A549 (cell line): ENCODE measurements at regions not wholly inside any gene's neighbourhood (a gene's known extent, or its start where the extent isn't known, plus 50 kb on each side); places are given as distances from the start of the nearest gene placed in this dataset.

Experiments
- CBX8 ChIP-seq: fragments of 200-600 bp; sonication (generic); IDR thresholded peaks from 2 replicates; pipeline ENCODE4 v1.6.1; 2016
- CHD2 ChIP-seq: fragments of 150-350 bp; IDR thresholded peaks from 2 replicates; pipeline ENCODE4 v1.6.1; 2014; ENCODE audit warnings: low read length; ENCODE audit not compliant: partially characterized antibody
- EP300 ChIP-seq, 2 experiments: fragments of >200 bp; sonication (Bioruptor Twin); formaldehyde crosslinking; IDR thresholded peaks; 2 replicates in 1 of 2; 3 replicates in 1 of 2; pipeline ENCODE4 v1.6.1; 2016 to 2017
- KDM1A ChIP-seq: fragments of 200-600 bp; sonication (generic); IDR thresholded peaks from 2 replicates; pipeline ENCODE4 v1.6.1; 2016; ENCODE audit warnings: low read depth, mild to moderate bottlenecking
- MYC ChIP-seq: IDR thresholded peaks from 2 replicates; pipeline ENCODE4 v1.6.1; 2012; ENCODE audit warnings: mild to moderate bottlenecking, inconsistent platforms, low read length, improper control_type of control experiment, borderline replicate concordance
- POLR2A ChIP-seq: IDR thresholded peaks from 2 replicates; pipeline ENCODE4 v1.6.1; 2012; ENCODE audit warnings: mild to moderate bottlenecking, low read length
- RFX5 ChIP-seq: fragments of 450-650 bp; IDR thresholded peaks from 2 replicates; pipeline ENCODE4 v1.7.1; 2014; ENCODE audit warnings: antibody characterized with exemption, mild to moderate bottlenecking, moderate library complexity
- SMC3 ChIP-seq: fragments of >200 bp; sonication (Bioruptor Twin); formaldehyde crosslinking; IDR thresholded peaks from 3 replicates; pipeline ENCODE4 v1.6.1; 2018; ENCODE audit warnings: inconsistent platforms
- TFCP2L1 ChIP-seq: fragments of 250-450 bp; sonication (Bioruptor Pico); IDR thresholded peaks from 2 replicates; pipeline ENCODE4 v1.5.0; 2021; ENCODE audit warnings: mild to moderate bottlenecking
- ZNF302 ChIP-seq: fragments of 250-450 bp; sonication (Bioruptor Pico); IDR thresholded peaks from 2 replicates; pipeline ENCODE4 v1.9.0; 2021; ENCODE audit warnings: inconsistent platforms, mild to moderate bottlenecking, moderate library complexity
- TF ChIP-seq, protein P1 (sequence below): fragments of >200 bp; sonication (Bioruptor Twin); formaldehyde crosslinking; IDR thresholded peaks from 3 replicates; pipeline ENCODE4 v1.5.1; 2016

DNA sequence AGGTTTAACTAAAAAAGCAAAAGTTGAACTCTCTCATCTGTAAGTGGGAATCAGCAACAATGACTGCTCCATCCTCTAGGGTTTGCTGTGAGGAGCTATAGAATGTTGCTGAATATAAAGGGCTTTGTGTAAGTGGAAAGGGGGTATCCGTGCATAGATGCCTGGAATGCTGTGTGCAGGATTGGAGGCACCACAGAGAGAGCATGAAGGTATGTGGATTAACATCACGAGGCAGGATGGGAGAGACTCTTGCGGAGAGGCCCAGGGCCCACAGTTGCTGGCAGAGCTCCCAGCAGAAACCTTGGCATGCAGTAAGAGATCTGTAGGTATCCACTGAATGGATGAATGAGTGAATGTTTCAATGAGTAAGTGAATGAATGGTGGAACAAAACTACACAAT, 298.7 kb upstream of the DDI1 start:
- TF ChIP-seq EP300 (IDR thresholded peaks at IDR 0.05) (no peak), SMC3 (no peak), ZNF302 (CRISPR knock-in tag) (no peak), TFCP2L1 (no peak), MYC (no peak), RFX5 (no peak), CHD2 (no peak), CBX8 (no peak), KDM1A (no peak), POLR2A (no peak)
- TF ChIP-seq, protein P1, sequence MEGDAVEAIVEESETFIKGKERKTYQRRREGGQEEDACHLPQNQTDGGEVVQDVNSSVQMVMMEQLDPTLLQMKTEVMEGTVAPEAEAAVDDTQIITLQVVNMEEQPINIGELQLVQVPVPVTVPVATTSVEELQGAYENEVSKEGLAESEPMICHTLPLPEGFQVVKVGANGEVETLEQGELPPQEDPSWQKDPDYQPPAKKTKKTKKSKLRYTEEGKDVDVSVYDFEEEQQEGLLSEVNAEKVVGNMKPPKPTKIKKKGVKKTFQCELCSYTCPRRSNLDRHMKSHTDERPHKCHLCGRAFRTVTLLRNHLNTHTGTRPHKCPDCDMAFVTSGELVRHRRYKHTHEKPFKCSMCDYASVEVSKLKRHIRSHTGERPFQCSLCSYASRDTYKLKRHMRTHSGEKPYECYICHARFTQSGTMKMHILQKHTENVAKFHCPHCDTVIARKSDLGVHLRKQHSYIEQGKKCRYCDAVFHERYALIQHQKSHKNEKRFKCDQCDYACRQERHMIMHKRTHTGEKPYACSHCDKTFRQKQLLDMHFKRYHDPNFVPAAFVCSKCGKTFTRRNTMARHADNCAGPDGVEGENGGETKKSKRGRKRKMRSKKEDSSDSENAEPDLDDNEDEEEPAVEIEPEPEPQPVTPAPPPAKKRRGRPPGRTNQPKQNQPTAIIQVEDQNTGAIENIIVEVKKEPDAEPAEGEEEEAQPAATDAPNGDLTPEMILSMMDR: no peak
